Testis (tissue), 2 donors: ENCODE measurements at regions not wholly inside any gene's neighbourhood (a gene's known extent, or its start where the extent isn't known, plus 50 kb on each side); places are given as distances from the start of the nearest gene placed in this dataset.

Experiments used
- DNase-seq: peaks from one replicate; pipeline ENCODE4 v3.0.0-alpha.2; 2019
- H3K27ac ChIP-seq, 2 donors: fragments of 200-600 bp; sonication (generic); one replicate each; pipeline ENCODE4 v1.5.1; 2019
- H3K27me3 ChIP-seq: fragments of 200-600 bp; sonication (generic); one replicate; pipeline ENCODE4 v1.5.1; 2019
- H3K36me3 ChIP-seq: fragments of 200-600 bp; sonication (generic); one replicate; pipeline ENCODE4 v1.5.1; 2017; ENCODE audit warnings: low read depth; ENCODE audit errors: missing control alignments
- H3K4me1 ChIP-seq: fragments of 200-600 bp; sonication (generic); one replicate; pipeline ENCODE4 v1.5.1; 2019
- H3K4me3 ChIP-seq, 2 donors: fragments of 200-600 bp; sonication (generic); one replicate each; pipeline ENCODE4 v1.5.1; 2017 to 2019
- H3K9me3 ChIP-seq: fragments of 200-600 bp; sonication (generic); one replicate; pipeline ENCODE4 v1.5.1; 2017
- CTCF ChIP-seq, 3 experiments: fragments of 450-650 bp in 2 of 3; fragments of 200-600 bp in 1 of 3; sonication (generic) in 1 of 3; IDR thresholded peaks; one replicate each; pipeline ENCODE4 v1.5.1; 2016 to 2019; ENCODE audit warnings: antibody characterized with exemption in 3 of 3, mild to moderate bottlenecking in 2 of 3, moderate library complexity in 1 of 3
- POLR2A ChIP-seq: fragments of 450-650 bp; IDR thresholded peaks from one replicate; pipeline ENCODE4 v1.6.1; 2017; ENCODE audit warnings: antibody characterized with exemption, mild to moderate bottlenecking, moderate library complexity
- WGBS, 2 donors: methylation state at CpG; one replicate each; pipeline ENCODE4 v1.1.5; 2018; 5-methylcytosine and 5-hydroxymethylcytosine counted together
- intact Hi-C: fragments of 100-400 bp; cut with DNase I; formaldehyde crosslinking; loops from one replicate; pipeline ENCODE4 v1.15.1; 2023; ENCODE audit warnings: low total_unique reads

- no peaks in the 10 kb centered on the region for H3K9me3 ChIP-seq
- intact Hi-C loops, result no loop called here
Measured at GRCh38 chr20:62574230-62574993, 67.9 kb upstream of the SLCO4A1 start.

GRCh38 chr20:62575976-62576722 is 66.2 kb upstream of the SLCO4A1 start:
- H3K36me3 ChIP-seq, result no peaks in the 10 kb centered on the region
- no peak overlapping the region for H3K27ac ChIP-seq
- WGBS, 2 donors, result 62 to 75% methylated on average over 16 to 23 of the region's 23 CpGs
- no peak overlapping the region for H3K4me3 ChIP-seq
- no peak for DNase-seq
- intact Hi-C loops, result no loop called here
- TF ChIP-seq POLR2A (no peak), CTCF (IDR thresholded peaks at IDR 0.05) (no peak)
- H3K27me3 ChIP-seq, result no peaks in the 10 kb centered on the region
- no peaks in the 10 kb centered on the region for H3K4me1 ChIP-seq
- no peaks in the 10 kb centered on the region for H3K9me3 ChIP-seq

More at GRCh38 chr20:62574230-62574993, 67.9 kb upstream of the SLCO4A1 start:
- Histone ChIP-seq H3K27me3 (no peaks in the 10 kb centered on the region), H3K36me3 (no peaks in the 10 kb centered on the region), H3K4me3 (no peak overlapping the region), H3K4me1 (no peaks in the 10 kb centered on the region), H3K27ac (no peak overlapping the region)
- DNase-seq, result no peak
- TF ChIP-seq POLR2A (no peak), CTCF (IDR thresholded peaks at IDR 0.05) (no peak)
- WGBS, 2 donors, result 88 to 91% methylated on average over 23 of the region's 23 CpGs

- intact Hi-C loops, result no loop called here
- Histone ChIP-seq H3K36me3 (no peaks in the 10 kb centered on the region), H3K4me3 (no peak overlapping the region), H3K27ac (no peak overlapping the region), H3K27me3 (no peaks in the 10 kb centered on the region), H3K9me3 (no peaks in the 10 kb centered on the region), H3K4me1 (no peaks in the 10 kb centered on the region)
- 41 to 63% methylated on average over 11 to 15 of the region's 15 CpGs for WGBS, 2 donors
- TF ChIP-seq CTCF (IDR thresholded peaks at IDR 0.05), result no peak
- no peak for TF ChIP-seq POLR2A
- peak; percentile 41 for DNase-seq
Measured at GRCh38 chr20:62576815-62577489, 65.4 kb upstream of the SLCO4A1 start.

- H3K27ac ChIP-seq, result no peak overlapping the region
- H3K36me3 ChIP-seq, result no peaks in the 10 kb centered on the region
- no peaks in the 10 kb centered on the region for H3K9me3 ChIP-seq
- no peaks in the 10 kb centered on the region for H3K27me3 ChIP-seq
- no peak for TF ChIP-seq POLR2A
- TF ChIP-seq CTCF (IDR thresholded peaks at IDR 0.05), result no peak
- intact Hi-C loops, result no loop called here
- no peaks in the 10 kb centered on the region for H3K4me1 ChIP-seq
- no peak overlapping the region for H3K4me3 ChIP-seq
- DNase-seq, result no peak
- 44 to 48% methylated on average over 10 to 14 of the region's 14 CpGs for WGBS, 2 donors
Measured at GRCh38 chr20:62577490-62577836, 64.8 kb upstream of the SLCO4A1 start.
